Activated T-cell treated with anti-CD3 and anti-CD28 coated beads for 4 hours (primary cell): ENCODE measurements at regions not wholly inside any gene's neighbourhood (a gene's known extent, or its start where the extent isn't known, plus 50 kb on each side); places are given as distances from the start of the nearest gene placed in this dataset.
"Not testable (repeated sequence)": the region's sequence is repeated elsewhere in the genome, so short reads cannot be mapped to it uniquely, and the experiment has no call there.

ENCODE experiments used
- DNase-seq: peaks from one replicate; pipeline ENCODE4 v3.0.0-alpha.2; 2020

DNA sequence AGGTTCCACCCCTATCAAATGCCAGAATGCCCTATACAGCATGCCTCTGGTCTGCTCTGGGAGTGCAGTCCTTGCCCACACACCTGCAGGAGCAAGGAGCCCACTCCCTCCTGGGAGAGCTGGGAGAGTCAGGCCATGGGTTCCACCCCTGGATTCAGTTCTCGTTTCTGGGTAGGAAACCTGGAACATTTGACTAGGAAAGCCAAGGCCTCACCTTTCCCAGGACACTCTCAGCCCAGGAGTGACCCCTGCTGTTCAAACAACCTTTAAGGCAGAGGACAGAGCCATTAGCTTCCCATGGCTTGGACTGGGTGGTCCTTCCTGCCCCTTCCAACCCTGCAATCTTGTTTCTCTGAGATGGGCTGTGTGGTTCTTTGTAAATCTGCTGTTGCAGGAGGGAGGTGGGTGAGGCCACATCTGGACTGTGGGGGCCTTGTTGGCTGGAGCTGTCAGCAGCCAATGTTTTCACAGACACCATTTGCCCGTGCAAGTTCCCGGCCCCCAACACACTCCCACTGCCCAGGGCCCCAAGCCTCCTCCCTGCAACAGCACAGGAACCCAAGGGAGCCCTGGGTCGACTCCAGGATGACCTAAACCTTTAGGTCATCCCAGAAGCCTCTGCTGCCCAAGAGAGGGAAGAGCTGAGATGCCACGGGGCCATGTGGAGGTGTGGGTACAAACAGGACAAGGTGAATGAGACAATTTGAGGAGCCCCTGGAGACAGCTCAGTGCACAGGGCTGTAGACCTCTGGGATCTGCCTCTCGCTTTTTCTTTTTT, 104.4 kb downstream of the PJA1 start:
- no peak for DNase-seq

DNA sequence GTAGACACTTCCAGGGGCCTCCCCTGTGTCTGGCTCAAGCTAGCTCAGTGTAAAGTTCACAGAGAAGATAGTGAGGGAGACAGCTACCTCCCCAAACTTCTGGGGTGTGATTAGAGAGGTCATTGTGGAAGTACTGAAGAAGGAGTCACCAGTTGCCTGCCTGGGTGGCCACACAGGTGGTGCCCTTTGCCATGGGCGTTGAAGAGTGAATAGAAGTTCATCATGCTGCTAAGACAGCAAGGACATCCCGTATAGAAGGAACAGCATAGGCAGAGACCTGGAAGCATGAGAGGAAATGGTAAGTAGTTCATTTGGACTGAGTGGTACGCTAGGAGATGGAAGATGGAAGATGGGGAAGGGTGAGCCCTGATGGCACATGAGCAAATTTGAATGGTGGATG, 110.1 kb downstream of the PJA1 start:
- no peak for DNase-seq

DNA sequence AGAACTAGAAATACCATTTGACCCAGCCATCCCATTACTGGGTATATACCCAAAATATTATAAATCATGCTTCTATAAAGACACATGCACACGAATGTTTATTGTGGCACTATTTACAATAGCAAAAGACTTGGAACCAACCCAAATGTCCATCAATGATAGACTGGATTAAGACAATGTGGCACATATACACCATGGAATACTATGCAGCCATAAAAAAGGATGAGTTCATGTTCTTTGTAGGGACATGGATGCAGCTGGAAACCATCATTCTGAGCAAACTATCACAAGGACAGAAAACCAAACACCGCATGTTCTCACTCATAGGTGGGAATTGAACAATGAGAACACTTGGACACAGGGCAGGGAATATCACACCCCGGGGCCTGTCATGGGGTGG, 110.8 kb downstream of the PJA1 start:
- not testable (repeated sequence) for DNase-seq

DNA sequence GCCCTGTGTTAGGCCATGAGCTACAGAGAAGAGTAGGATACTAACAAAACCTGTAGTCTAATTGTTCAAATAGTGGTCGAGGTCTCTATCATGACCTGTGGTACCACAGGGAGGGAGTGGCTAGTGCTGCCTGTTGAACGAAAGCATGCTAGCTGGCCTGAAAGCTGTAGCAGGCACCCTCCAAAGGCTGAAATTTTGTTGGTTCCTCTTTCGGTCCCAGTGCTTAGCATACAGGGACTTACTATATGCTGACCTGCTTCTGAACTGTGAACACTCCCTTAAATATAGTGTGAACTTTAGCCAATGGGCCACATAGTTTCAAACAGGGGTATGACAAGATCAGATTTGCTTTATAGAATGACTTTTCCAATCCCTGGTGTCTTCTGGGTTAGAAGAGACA, 113.4 kb downstream of the PJA1 start:
- no peak for DNase-seq

DNA sequence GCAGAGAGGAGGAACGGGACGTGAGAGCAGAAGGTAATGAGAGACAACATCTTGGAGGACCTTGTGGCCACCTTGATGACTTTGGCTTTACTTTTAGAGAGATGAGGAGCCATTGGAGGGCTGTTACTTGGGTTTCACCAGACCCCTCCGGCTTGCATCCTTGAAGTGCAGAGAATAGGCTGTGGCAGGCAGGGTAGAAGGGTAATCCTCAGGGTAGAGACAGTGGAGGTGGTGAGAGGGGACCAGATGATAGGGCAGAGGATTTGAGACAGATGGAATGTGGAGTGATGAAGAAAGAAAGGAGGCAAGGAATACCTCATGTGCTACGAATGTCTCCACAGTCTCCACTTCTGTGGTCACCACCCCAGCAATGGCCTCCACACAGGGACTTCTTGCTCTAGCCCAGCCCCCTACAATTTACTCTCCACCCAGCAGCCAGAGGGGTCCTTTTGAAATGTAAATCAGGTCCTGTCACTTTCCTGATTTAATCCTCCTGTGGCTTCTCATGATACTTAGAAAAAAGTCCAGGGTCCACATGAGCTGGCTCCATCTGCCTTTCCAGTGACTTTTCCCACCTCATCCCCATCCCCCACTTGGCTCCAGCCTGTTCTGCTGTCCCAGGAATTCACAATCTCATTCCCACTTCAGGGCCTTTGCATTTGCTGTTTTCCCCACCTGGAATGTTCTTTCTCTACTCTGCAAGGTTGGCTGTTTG, 115.0 kb downstream of the PJA1 start:
- DNase-seq = no peak

DNA sequence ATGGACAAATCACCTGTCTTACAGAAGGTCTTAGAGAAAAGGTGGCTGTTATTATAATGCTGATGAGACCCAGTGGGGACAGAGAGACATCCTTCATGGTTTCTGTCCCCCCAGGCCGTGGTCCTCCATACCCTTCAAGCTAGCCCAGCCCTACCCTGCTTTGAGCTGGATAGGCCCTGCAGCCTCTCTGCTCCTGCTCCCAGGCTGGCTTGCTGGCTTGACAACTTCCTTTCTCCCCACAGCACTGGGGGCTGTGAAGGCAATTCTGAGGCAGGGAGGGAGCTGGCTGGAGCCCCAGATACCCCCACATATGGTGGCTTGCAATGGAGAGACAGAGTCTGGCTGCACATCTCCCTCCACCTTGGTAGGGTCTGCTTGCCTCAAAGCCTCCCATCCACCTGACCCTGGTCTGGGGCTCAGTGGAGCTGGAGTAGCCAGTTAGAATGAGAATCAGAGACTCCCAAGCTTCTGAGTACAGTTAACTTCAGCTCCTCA, 118.2 kb downstream of the PJA1 start:
- DNase-seq = no peak

DNA sequence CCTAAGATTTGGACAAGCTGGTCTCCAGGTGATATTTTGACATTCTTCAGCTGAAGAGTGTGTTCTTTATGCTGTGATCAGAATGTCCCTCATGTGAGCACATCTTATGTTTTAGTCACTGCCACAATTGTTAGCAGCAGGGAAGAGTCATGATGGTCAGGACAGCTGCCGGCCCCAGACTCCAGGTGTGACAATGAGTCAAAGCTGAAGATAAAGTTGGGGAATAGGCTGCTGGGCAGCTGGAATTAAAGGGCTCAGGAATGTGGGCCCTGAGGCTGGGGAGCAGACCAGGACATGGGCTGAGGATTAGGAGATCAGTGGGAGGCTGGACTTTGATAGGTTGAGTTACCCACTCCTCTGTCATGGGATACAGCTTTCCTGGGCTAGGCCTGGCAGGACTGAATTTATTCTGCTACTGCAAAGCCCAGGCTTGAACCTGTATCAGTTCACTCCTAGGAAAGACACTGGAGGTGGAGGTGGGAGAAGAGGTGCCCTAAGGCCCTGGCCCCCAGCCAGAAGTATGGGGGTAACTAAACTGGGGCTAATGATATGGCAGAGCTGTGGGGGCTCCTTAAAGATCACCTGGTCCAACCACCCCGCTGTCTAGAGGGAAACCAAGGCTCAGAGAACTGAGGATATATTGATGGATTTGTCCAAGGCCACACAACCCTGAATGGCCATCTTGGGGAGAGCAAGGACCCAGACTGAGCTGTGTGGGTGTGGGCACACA, 119.5 kb downstream of the PJA1 start:
- no peak for DNase-seq

DNA sequence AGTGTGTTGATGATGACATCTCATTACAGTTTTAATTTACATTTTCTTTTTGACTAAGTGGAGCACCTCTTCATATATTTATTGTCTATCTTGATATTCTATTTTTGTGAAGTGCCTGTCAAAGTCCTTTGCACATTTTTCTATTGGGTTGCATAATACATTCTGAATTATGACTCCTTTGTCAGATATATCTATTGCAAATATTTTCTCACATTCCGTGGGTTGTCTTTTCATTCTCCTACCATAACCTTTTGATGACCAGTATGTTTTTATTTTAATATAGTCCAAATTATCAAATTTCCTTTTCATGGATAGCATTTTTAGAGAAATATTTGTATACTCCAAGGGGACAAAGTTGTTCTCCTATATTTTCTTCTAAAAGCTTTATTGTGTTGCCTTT, 126.4 kb downstream of the PJA1 start:
- DNase-seq = no peak

DNA sequence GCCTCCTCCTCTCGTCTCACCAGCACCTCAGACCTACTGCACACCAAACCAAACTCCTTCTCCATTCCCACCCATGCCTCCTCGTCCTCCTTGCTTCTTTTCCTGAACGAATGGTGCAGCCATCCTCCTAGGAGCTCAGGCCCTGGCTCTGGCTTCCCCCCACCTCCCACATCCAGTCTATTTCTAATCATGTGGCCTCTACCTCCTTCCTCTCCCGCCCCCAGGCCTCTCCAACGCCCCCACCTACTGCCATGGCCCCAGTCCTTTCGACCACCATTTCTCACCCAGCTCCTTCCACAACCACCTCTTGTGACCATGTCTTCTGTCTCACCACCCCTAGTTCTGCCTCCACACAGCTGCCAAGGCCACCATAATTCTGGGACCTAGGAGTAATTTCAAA, 127.1 kb downstream of the PJA1 start:
- DNase-seq = no peak

DNA sequence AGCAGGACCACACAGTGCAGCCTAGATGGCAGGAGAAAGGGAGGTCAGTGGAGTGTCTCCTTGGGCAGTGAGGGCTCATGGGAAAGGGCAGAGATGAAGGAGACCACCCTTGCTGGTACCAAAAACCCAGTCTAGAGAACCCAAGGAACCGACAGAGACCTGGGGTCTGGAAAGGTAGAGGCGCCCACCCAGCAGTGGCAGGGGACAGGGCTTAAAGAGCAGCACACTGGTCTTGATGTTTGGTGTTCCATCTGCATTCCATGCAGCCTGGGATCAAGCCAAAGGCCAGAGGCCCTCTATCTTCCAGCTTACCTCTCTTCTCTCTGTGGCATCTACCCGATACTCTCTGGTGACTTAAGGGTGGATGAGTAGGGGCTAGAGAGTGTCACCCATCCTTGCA, 127.5 kb downstream of the PJA1 start:
- no peak for DNase-seq

DNA sequence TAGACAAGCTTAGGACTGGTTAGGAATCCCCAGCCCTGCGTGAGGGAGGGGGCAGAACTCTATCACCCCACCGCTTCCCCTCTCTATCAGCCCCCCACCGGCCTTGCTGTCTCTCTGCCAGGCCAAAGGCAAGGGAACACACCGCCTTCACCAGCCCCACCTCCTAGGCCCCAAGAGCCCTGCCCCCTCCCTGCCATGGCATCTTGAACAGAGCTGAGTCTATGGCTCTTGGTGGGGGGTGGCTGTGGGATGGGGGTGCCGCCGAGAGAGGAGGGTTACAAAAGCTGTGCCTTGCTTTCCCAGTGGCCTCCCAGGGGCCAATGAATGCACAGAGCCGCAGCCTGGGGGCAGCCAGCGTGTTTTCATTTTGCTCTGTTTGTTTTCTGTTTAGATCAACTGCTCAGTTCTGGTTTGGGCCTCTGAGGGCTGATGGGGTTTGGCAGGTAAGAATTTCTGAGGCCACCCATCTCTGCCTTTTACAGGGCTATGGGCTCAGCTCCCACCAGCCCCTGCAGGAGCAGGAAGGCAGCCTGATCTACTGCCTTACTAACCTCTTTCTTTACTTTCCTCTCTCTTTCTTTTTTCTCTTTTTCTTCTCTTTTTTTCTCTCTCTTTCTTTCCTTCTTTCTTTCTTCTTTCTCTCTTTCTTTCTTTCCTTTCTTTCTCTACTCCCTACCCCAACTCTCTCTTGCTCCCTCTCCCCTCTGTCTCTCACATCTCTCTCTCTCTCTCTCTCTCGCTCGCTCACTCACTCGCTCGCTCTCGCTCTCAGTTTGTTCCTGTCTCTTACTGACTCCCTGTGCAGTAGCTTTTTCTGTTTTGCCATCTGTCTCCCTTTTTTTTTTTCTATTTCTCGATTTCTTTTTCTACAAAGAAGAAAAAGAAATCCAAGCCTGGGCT, 128.3 kb downstream of the PJA1 start:
- no peak for DNase-seq

DNA sequence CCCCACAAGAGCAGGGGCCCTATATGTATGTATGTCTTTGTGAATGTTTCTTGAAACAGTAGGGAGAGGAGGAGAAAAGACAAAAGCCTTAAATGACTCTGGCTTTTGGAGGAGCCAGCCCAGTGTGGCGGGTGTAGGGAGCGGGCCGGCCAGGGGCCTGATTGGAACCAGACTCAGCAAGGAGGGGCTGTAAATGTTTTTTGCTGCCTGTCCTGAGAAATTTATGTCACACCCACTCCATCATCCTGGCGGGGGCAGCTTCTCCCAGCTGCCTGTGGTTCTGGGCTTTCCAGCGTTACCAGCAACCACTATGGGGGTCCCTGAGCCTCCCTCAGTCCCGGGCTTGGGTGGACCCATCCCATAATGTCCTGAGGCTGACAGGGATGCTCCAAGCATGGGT, 130.8 kb downstream of the PJA1 start:
- DNase-seq = no peak

DNA sequence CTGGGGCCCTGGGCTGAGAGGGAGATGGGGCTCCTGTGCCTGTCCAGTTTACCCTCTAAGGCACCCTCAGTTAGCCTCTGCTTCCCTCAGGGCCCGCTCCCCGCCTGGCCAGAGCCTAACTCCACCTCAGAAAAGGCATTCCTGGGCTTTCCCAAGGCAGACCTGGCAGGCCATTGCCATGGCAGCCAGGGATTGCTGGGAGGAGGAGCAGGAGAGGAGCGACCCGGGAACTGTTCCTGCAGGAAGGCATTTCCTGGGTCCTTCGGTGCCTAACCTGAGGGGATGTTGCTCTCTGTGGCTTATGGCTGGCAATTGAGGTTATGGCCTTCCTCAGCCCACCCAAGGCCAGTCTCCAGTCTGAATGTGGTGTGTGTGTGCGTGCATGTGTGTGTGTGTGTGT, 131.3 kb downstream of the PJA1 start:
- no peak for DNase-seq

DNA sequence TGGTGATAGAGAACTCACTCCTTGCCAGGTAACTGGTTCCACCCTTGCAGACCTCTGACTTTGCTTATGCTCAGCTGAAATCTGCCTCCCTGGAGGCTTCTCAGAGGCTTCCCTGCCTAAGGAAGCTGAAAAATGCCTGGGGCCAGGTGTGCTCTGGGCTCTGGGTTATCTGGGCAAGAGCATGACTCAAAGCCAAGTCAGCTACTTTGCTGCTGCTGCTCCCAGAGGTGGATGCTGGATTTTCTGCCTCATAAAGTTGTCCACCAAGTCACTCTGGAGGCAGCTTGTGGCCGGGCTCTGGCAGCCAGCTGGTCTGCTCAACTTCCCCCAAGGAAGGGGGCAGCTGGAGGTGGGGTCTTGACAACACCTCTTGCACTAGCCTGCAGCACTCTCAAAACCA, 132.7 kb downstream of the PJA1 start:
- no peak for DNase-seq

DNA sequence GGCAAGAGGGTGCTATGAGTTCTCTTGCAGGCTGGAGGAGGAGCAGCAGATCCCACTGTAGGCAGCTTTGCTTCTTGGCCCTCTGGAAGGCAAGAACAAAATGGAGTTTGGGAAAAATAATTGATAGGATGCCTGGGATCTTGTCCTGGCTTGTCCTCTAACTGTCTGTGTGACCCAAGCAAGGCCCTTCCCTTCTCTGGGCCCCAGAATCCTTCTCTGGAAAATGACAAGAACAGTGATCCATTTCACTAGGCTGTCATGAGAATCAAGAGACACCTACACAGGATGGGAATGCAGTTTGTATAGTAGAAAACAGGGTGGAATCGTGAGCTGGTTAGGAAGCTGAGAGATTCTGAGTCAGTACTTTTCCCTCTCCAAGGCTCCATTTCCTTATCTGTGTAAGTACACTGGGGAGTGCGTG, 133.3 kb downstream of the PJA1 start:
- no peak for DNase-seq

DNA sequence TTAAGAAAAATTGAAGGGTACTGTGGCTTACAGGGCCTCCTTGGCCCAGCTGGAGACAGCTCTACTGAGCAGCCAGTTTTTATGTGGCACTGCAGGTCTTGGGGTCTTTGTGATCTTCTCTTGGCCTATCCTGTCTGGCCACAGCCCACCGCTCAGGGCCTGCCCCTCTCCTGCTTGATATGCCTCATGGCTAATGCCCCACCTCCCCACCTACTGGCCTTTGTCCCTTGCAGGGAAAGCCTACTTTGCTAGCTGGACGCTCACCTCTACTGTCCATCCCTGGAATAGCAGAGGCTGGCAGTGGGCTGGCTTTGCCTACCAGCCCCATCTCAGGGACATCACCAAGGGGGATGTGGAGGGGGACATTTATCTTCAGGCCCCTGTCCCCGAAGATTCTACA, 134.1 kb downstream of the PJA1 start:
- DNase-seq = no peak

DNA sequence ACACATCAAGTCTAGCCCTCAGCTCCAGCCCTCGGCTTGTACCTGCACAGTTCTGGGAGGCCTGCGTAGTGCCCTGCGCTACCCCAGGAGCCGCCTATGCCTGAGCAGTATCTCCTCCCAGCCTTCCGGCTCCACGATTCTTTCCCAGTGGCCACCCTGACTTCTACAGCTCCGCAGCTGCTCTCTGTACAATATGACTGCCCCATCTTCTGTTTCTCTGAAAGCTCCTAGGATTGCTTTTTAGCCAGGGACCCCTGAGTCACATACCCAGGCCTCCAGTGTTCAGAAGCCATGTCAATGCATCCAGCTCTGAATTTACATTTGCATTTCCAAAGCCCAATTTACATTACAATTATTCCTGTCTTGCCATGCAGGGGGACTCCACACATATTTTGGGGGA, 135.5 kb downstream of the PJA1 start:
- no peak for DNase-seq

DNA sequence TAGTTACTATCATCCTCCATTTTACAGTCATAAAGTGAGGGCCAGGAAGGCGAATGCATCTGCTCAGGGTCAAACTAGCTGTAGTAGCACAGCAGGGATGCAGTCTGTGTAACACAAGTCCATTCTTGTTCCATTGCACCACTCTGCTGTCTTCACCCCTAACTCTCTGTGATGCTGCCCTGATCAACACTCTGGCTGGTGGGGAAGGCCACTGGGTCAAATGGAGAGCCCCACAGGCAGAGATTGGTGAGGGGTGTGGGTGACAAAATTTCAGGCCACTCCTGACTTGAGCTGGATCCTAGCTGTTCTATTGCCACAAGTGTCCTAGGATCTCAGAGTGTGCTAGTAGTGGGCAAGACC, 136.5 kb downstream of the PJA1 start:
- no peak for DNase-seq

DNA sequence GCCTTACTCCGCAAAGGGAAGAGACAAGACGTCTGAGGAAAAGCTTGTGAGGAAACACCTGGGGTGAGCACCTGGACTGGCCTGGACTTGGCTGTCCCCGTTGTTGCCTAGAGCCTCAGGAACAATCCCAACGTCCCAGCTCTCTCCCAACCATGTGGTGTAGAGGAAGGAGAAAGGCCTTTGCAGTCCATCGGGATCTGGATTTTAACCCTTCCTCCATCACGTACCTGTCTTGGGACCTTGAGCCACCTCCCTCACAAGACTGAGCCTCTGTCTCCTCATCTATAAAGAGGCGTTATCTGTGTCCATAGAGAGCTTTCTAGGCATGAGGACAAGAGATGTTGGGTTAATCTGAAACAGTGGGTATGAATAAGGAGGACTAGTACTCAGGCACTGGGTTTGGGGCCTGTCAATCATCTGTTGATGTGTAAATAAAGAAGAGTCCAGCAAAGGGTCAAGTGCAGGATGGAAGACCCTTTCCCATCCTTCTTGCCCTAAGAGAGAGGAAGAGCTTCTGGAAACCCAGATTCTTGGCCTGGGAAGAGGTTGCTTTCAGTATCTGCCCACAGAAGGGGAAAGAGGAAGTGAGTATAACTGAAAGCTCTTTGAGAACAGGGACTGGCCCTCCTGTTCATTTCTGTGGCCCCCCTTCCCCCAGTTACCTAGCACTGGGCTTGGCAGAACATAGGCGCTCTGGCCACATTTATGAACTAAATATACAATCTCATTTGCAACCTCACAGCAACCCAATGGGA, 137.1 kb downstream of the PJA1 start:
- no peak for DNase-seq

DNA sequence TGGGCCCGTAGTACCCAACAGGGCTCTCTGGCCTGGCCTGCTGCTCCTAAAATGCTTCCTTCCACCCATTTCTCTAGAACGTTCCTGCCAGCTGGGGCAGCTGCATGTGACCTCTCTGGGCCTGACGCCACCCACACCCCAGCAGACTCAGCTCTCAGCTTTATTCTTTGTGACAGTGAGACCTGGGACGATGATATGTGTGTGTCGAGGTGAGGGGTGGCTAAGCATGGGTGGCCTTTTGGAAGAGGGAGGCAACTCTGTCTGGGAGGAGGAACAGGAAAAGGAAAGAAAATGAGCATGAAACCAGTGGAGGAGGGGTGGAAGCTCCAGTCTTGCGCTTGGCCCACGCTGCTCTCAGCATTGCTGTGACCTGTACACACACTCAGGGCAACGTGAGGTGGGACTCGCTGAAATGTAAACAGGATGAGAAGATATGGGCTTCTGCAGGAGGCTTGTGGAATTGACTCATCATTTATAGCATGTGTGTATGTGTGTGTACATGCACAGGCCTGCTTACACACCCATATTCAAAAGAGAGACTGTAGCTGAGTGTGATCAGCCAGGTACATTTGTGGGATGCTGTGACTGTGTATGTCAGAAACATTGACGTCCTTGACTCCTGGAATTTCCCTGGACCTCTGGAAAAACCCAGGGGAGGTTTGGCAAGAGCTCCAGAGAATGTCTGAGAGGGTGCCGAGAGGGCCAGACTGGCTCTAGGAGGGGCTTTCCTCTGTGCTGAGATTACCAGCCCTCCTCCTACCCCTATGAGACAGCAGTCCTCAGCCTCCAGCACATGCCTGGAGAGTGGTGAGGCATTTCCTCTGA, 137.9 kb downstream of the PJA1 start:
- DNase-seq = no peak

DNA sequence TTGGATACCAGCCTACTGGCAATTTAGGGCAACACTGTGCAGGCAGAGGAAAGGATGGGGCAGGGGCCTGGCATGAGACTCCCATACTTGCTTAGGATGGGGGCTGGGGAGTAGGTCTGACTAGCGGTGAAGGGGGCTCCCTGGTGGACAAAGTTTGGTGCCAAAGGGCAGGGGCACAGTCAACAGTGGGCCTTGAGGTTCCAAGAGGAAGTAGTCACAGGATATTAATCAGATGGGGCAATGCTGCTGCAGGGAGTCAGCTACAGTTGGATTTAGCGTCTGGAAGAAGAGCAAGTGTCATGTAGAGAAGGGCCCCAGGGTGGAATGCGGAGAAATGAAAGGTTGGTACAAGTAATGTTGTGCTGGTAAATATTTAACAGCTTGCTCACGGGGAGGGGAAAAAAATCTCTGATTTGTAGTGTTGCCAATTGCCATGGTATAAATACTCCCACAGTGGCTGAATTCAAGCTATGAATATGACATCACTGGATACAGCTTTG, 139.4 kb downstream of the PJA1 start:
- no peak for DNase-seq
